HepG2 (cell line): ENCODE measurements at regions not wholly inside any gene's neighbourhood (a gene's known extent, or its start where the extent isn't known, plus 50 kb on each side); places are given as distances from the start of the nearest gene placed in this dataset.

ENCODE experiments used
- FOXA3 ChIP-seq: IDR thresholded peaks from 2 replicates; pipeline ENCODE4 v1.6.1; 2016; ENCODE audit warnings: missing genetic modification reagents, missing compliant biosample characterization
- GZF1 ChIP-seq: sonication (generic); formaldehyde crosslinking; IDR thresholded peaks from 2 replicates; pipeline ENCODE4 v1.5.1; 2020; ENCODE audit warnings: mild to moderate bottlenecking, missing genetic modification reagents
- HMG20A ChIP-seq: IDR thresholded peaks from 2 replicates; pipeline ENCODE4 v1.6.1; 2016; ENCODE audit warnings: borderline replicate concordance
- KLF13 ChIP-seq: sonication (generic); formaldehyde crosslinking; IDR thresholded peaks from 2 replicates; pipeline ENCODE4 v1.4.0; 2020; ENCODE audit warnings: mild to moderate bottlenecking, missing genetic modification reagents
- MAFF ChIP-seq: IDR thresholded peaks from 2 replicates; pipeline ENCODE4 v1.6.1; 2011; ENCODE audit warnings: low read depth, low read length, improper control_type of control experiment
- MED1 ChIP-seq: sonication (generic); formaldehyde crosslinking; IDR thresholded peaks from 2 replicates; pipeline ENCODE4 v1.4.0; 2020; ENCODE audit warnings: missing genetic modification reagents
- THAP11 ChIP-seq: IDR thresholded peaks from 2 replicates; pipeline ENCODE4 v1.6.1; 2016; ENCODE audit warnings: missing biosample characterization, missing genetic modification reagents
- ZFP37 ChIP-seq: sonication (generic); formaldehyde crosslinking; IDR thresholded peaks from 2 replicates; pipeline ENCODE4 v1.4.0; 2020; ENCODE audit warnings: missing genetic modification reagents, borderline replicate concordance
- ZFYVE20 ChIP-seq: sonication (generic); formaldehyde crosslinking; IDR thresholded peaks from 2 replicates; pipeline ENCODE4 v1.8.0; 2023; ENCODE audit warnings: low read depth, mild to moderate bottlenecking, moderate library complexity, missing genetic modification reagents, borderline replicate concordance
- ZNF563 ChIP-seq: sonication (generic); formaldehyde crosslinking; IDR thresholded peaks from 2 replicates; pipeline ENCODE4 v1.8.0; 2022; ENCODE audit warnings: mild to moderate bottlenecking, moderate library complexity, missing genetic modification reagents
- ZNF878 ChIP-seq: sonication (generic); formaldehyde crosslinking; IDR thresholded peaks from 2 replicates; pipeline ENCODE4 v1.8.1; 2023; ENCODE audit warnings: mild to moderate bottlenecking, missing genetic modification reagents, moderate library complexity
- TF ChIP-seq, protein P1 (sequence below): sonication (generic); formaldehyde crosslinking; IDR thresholded peaks from 2 replicates; pipeline ENCODE4 v1.5.0; 2020; ENCODE audit warnings: missing genetic modification reagents
- TF ChIP-seq, protein P2 (sequence below): IDR thresholded peaks from 2 replicates; pipeline ENCODE4 v1.6.1; 2012; ENCODE audit warnings: low read depth, low read length, improper control_type of control experiment
- TF ChIP-seq, protein P3 (sequence below): sonication (generic); formaldehyde crosslinking; IDR thresholded peaks from 2 replicates; pipeline ENCODE4 v1.4.0; 2020; ENCODE audit warnings: missing genetic modification reagents
- TF ChIP-seq, protein P4 (sequence below): sonication (generic); formaldehyde crosslinking; IDR thresholded peaks from 2 replicates; pipeline ENCODE4 v1.8.1; 2023; ENCODE audit warnings: missing genetic modification reagents, inconsistent platforms, borderline replicate concordance
- TF ChIP-seq, protein P5 (sequence below): sonication (generic); formaldehyde crosslinking; IDR thresholded peaks from 2 replicates; pipeline ENCODE4 v1.5.1; 2020; ENCODE audit warnings: mild to moderate bottlenecking, missing genetic modification reagents, borderline replicate concordance
- TF ChIP-seq, protein P6 (sequence below): sonication (generic); formaldehyde crosslinking; IDR thresholded peaks from 2 replicates; pipeline ENCODE4 v1.4.0; 2020; ENCODE audit warnings: mild to moderate bottlenecking, missing genetic modification reagents

DNA sequence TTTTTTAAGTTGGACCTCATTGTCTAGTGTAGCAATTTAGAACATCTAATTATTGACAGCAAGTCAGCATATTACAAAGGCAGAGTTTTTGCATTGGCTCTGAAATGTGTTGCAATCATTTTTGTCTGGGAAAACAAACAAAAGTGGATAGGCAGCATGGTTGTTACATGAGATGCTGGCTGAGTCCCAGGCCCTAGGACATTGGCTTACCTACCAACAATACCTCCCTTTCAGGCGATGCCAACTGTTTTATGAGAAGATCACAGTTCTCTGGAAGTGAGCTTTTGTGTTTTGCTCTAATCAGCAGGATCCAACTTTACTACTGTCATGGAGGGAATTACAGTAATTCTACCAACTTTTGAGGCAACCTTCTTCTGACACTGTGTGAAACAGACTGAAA, 71.5 kb upstream of the CXADR start (continued):
- TF ChIP-seq, protein P1, sequence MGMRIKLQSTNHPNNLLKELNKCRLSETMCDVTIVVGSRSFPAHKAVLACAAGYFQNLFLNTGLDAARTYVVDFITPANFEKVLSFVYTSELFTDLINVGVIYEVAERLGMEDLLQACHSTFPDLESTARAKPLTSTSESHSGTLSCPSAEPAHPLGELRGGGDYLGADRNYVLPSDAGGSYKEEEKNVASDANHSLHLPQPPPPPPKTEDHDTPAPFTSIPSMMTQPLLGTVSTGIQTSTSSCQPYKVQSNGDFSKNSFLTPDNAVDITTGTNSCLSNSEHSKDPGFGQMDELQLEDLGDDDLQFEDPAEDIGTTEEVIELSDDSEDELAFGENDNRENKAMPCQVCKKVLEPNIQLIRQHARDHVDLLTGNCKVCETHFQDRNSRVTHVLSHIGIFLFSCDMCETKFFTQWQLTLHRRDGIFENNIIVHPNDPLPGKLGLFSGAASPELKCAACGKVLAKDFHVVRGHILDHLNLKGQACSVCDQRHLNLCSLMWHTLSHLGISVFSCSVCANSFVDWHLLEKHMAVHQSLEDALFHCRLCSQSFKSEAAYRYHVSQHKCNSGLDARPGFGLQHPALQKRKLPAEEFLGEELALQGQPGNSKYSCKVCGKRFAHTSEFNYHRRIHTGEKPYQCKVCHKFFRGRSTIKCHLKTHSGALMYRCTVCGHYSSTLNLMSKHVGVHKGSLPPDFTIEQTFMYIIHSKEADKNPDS = no peak
- TF ChIP-seq, protein P2, sequence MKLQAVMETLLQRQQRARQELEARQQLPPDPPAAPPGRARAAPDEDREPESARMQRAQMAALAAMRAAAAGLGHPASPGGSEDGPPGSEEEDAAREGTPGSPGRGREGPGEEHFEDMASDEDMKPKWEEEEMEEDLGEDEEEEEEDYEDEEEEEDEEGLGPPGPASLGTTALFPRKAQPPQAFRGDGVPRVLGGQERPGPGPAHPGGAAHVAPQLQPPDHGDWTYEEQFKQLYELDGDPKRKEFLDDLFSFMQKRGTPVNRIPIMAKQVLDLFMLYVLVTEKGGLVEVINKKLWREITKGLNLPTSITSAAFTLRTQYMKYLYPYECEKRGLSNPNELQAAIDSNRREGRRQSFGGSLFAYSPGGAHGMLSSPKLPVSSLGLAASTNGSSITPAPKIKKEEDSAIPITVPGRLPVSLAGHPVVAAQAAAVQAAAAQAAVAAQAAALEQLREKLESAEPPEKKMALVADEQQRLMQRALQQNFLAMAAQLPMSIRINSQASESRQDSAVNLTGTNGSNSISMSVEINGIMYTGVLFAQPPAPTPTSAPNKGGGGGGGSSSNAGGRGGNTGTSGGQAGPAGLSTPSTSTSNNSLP = peak; percentile 67
- TF ChIP-seq ZNF563 = no peak
- peak; percentile 88 for TF ChIP-seq FOXA3 (CRISPR knock-in tag)
- no peak for TF ChIP-seq ZFP37
- TF ChIP-seq, protein P3, sequence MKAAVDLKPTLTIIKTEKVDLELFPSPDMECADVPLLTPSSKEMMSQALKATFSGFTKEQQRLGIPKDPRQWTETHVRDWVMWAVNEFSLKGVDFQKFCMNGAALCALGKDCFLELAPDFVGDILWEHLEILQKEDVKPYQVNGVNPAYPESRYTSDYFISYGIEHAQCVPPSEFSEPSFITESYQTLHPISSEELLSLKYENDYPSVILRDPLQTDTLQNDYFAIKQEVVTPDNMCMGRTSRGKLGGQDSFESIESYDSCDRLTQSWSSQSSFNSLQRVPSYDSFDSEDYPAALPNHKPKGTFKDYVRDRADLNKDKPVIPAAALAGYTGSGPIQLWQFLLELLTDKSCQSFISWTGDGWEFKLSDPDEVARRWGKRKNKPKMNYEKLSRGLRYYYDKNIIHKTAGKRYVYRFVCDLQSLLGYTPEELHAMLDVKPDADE (CRISPR knock-in tag) = no peak
- TF ChIP-seq, protein P4, sequence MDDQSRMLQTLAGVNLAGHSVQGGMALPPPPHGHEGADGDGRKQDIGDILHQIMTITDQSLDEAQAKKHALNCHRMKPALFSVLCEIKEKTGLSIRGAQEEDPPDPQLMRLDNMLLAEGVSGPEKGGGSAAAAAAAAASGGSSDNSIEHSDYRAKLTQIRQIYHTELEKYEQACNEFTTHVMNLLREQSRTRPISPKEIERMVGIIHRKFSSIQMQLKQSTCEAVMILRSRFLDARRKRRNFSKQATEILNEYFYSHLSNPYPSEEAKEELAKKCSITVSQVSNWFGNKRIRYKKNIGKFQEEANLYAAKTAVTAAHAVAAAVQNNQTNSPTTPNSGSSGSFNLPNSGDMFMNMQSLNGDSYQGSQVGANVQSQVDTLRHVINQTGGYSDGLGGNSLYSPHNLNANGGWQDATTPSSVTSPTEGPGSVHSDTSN (CRISPR knock-in tag) = no peak
- no peak for TF ChIP-seq ZFYVE20 (CRISPR knock-in tag)
- TF ChIP-seq, protein P5, sequence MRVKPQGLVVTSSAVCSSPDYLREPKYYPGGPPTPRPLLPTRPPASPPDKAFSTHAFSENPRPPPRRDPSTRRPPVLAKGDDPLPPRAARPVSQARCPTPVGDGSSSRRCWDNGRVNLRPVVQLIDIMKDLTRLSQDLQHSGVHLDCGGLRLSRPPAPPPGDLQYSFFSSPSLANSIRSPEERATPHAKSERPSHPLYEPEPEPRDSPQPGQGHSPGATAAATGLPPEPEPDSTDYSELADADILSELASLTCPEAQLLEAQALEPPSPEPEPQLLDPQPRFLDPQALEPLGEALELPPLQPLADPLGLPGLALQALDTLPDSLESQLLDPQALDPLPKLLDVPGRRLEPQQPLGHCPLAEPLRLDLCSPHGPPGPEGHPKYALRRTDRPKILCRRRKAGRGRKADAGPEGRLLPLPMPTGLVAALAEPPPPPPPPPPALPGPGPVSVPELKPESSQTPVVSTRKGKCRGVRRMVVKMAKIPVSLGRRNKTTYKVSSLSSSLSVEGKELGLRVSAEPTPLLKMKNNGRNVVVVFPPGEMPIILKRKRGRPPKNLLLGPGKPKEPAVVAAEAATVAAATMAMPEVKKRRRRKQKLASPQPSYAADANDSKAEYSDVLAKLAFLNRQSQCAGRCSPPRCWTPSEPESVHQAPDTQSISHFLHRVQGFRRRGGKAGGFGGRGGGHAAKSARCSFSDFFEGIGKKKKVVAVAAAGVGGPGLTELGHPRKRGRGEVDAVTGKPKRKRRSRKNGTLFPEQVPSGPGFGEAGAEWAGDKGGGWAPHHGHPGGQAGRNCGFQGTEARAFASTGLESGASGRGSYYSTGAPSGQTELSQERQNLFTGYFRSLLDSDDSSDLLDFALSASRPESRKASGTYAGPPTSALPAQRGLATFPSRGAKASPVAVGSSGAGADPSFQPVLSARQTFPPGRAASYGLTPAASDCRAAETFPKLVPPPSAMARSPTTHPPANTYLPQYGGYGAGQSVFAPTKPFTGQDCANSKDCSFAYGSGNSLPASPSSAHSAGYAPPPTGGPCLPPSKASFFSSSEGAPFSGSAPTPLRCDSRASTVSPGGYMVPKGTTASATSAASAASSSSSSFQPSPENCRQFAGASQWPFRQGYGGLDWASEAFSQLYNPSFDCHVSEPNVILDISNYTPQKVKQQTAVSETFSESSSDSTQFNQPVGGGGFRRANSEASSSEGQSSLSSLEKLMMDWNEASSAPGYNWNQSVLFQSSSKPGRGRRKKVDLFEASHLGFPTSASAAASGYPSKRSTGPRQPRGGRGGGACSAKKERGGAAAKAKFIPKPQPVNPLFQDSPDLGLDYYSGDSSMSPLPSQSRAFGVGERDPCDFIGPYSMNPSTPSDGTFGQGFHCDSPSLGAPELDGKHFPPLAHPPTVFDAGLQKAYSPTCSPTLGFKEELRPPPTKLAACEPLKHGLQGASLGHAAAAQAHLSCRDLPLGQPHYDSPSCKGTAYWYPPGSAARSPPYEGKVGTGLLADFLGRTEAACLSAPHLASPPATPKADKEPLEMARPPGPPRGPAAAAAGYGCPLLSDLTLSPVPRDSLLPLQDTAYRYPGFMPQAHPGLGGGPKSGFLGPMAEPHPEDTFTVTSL (CRISPR knock-in tag) = peak; percentile 38; the same call in 1 of the 2 replicates
- TF ChIP-seq, protein P6, sequence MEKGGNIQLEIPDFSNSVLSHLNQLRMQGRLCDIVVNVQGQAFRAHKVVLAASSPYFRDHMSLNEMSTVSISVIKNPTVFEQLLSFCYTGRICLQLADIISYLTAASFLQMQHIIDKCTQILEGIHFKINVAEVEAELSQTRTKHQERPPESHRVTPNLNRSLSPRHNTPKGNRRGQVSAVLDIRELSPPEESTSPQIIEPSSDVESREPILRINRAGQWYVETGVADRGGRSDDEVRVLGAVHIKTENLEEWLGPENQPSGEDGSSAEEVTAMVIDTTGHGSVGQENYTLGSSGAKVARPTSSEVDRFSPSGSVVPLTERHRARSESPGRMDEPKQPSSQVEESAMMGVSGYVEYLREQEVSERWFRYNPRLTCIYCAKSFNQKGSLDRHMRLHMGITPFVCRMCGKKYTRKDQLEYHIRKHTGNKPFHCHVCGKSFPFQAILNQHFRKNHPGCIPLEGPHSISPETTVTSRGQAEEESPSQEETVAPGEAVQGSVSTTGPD (CRISPR knock-in tag) = 0 out of 2 replicates have a peak, but pooled peaks have one; percentile 42
- no peak for TF ChIP-seq GZF1 (CRISPR knock-in tag)
- TF ChIP-seq MED1 = peak; percentile 24; the same call in 1 of the 2 replicates
- no peak for TF ChIP-seq ZNF878 (CRISPR knock-in tag)
- peak; percentile 34; the same call in 1 of the 2 replicates for TF ChIP-seq THAP11 (CRISPR knock-in tag)
- peak; percentile 71 for TF ChIP-seq MAFF
- peak; percentile 69; the same call in 1 of the 2 replicates for TF ChIP-seq HMG20A (CRISPR knock-in tag)
- no peak for TF ChIP-seq KLF13
